HEK293T (cell line): ENCODE measurements at regions not wholly inside any gene's neighbourhood (a gene's known extent, or its start where the extent isn't known, plus 50 kb on each side); places are given as distances from the start of the nearest gene placed in this dataset.

Source experiments
- ARNT ChIP-seq: fragments of 450-650 bp; IDR thresholded peaks from 2 replicates; pipeline ENCODE4 v1.6.1; 2017; ENCODE audit warnings: mild to moderate bottlenecking
- BHLHE40 ChIP-seq: fragments of 450-650 bp; IDR thresholded peaks from 2 replicates; pipeline ENCODE4 v1.6.1; 2016; ENCODE audit warnings: mild to moderate bottlenecking, moderate library complexity, borderline replicate concordance
- CTBP1 ChIP-seq: fragments of 450-650 bp; IDR thresholded peaks from 2 replicates; pipeline ENCODE4 v1.6.1; 2016; ENCODE audit warnings: borderline replicate concordance
- ELF4 ChIP-seq: fragments of 450-650 bp; IDR thresholded peaks from 2 replicates; pipeline ENCODE4 v1.6.1; 2017; ENCODE audit warnings: antibody characterized with exemption
- FOXA1 ChIP-seq: fragments of 450-650 bp; IDR thresholded peaks from 2 replicates; pipeline ENCODE4 v1.6.1; 2016; ENCODE audit warnings: mild to moderate bottlenecking
- FOXK2 ChIP-seq: fragments of 450-650 bp; IDR thresholded peaks from 2 replicates; pipeline ENCODE4 v1.6.1; 2016; ENCODE audit warnings: mild to moderate bottlenecking
- FOXM1 ChIP-seq: fragments of 450-650 bp; IDR thresholded peaks from 2 replicates; pipeline ENCODE4 v1.6.1; 2017; ENCODE audit warnings: mild to moderate bottlenecking, borderline replicate concordance
- HDGF ChIP-seq: fragments of 450-650 bp; IDR thresholded peaks from 2 replicates; pipeline ENCODE4 v1.6.1; 2017; ENCODE audit warnings: antibody characterized with exemption, borderline replicate concordance
- L3MBTL2 ChIP-seq: fragments of 450-650 bp; conservative IDR thresholded peaks from 2 replicates; pipeline ENCODE4 v1.6.1; 2016; ENCODE audit warnings: mild to moderate bottlenecking
- SP1 ChIP-seq: fragments of 450-650 bp; IDR thresholded peaks from 2 replicates; pipeline ENCODE4 v1.6.1; 2017
- SUZ12 ChIP-seq: fragments of 450-650 bp; IDR thresholded peaks from 2 replicates; pipeline ENCODE4 v1.6.1; 2016; ENCODE audit warnings: mild to moderate bottlenecking
- TARDBP ChIP-seq: fragments of 450-650 bp; IDR thresholded peaks from 2 replicates; pipeline ENCODE4 v1.6.1; 2016

DNA sequence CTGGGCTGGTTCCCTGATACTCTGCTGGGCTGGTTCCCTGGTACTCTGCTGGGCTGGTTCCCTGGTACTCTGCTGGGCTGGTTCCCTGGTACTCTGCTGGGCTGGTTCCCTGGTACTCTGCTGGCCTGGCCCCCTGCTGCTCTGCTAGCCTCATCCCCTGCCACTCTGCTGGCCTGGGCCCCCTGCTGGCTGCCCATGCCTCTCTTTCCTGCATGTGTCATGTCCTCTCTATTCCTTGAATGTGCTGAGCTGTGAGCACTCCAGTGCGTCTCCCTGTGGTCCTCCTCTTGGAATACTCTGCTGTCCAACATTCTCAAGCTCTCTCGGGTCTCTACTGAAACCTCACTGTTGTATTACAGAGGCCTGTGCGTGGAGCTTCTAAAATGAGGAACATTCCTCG is 216.3 kb downstream of the RNF144A start:
- TF ChIP-seq FOXA1 (no peak), SP1 (no peak), FOXM1 (no peak), FOXK2 (no peak), BHLHE40 (no peak), L3MBTL2 (no peak), TARDBP (no peak), ARNT (no peak), ELF4 (no peak), HDGF (no peak), SUZ12 (no peak), CTBP1 (no peak)
